MM.1S (cell line): ENCODE measurements at regions not wholly inside any gene's neighbourhood (a gene's known extent, or its start where the extent isn't known, plus 50 kb on each side); places are given as distances from the start of the nearest gene placed in this dataset.

Experiments
- EZH2 ChIP-seq: fragments of 300-600 bp; sonication (generic); optimal IDR thresholded peaks from 2 replicates; pipeline ENCODE3; 2017; ENCODE audit warnings: low read depth, mild to moderate bottlenecking, antibody characterized with exemption, low read length, mixed read lengths
- EZH2phosphoT487 ChIP-seq: fragments of 300-600 bp; sonication (generic); IDR thresholded peaks from 2 replicates; pipeline ENCODE4 v1.6.1; 2018; ENCODE audit warnings: antibody characterized with exemption, low read length
- TF ChIP-seq, protein P1 (sequence below): fragments of 300-600 bp; sonication (generic); IDR thresholded peaks from 2 replicates; pipeline ENCODE4 v1.5.1; 2016; ENCODE audit warnings: antibody characterized with exemption, low read length, mixed read lengths

DNA sequence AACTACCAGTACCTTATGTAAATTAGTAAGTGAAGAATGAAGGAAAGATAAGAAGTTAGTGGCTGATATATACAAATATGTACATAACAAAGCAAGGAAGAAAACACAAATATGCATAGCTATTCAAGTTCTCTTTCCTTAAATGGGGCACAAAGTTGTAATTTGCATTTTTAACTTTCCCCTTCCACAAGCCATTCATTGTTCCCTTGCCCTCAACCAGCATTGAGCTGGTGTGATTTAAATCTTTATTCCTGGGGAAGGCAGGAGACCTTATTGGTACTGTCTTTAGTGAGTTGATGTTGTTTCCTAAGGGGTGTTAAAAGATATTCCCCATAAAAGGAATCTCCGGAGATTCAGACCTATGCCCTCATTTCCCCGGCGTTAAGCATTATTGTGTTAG lies 735.3 kb downstream of the PCDH18 start:
- TF ChIP-seq, protein P1, sequence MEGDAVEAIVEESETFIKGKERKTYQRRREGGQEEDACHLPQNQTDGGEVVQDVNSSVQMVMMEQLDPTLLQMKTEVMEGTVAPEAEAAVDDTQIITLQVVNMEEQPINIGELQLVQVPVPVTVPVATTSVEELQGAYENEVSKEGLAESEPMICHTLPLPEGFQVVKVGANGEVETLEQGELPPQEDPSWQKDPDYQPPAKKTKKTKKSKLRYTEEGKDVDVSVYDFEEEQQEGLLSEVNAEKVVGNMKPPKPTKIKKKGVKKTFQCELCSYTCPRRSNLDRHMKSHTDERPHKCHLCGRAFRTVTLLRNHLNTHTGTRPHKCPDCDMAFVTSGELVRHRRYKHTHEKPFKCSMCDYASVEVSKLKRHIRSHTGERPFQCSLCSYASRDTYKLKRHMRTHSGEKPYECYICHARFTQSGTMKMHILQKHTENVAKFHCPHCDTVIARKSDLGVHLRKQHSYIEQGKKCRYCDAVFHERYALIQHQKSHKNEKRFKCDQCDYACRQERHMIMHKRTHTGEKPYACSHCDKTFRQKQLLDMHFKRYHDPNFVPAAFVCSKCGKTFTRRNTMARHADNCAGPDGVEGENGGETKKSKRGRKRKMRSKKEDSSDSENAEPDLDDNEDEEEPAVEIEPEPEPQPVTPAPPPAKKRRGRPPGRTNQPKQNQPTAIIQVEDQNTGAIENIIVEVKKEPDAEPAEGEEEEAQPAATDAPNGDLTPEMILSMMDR: no peak
- TF ChIP-seq EZH2phosphoT487 (no peak), EZH2 (no peak)
